ENCODE measurements at regions not wholly inside any gene's neighbourhood (a gene's known extent, or its start where the extent isn't known, plus 50 kb on each side); places are given as distances from the start of the nearest gene placed in this dataset.

DNA sequence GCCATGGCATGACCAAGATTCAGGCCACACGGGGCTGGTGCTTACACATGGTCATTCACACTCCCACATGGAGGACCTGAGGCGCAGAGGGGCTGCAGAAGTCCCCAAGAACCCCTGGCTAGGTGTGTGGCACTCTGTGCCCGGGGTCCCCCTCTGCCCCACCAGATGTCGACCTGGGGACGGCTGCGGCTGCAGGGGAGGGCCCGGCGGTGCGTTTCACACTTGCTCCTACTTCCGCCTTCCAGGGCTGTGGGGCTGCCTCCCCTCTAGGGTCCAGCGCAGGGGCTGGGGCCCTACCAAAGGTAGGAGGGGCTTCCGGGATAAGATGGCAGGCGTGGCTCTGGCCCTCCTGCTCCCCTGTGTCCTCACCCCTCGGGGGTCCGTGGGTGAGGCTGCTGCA lies 81.1 kb upstream of the SLCO4A1 start:
- POLR2A ChIA-PET, result no interaction called here
- CTCF ChIA-PET, result no interaction called here
- no peak for DNase-seq (ENCODE audit: extremely low spot score)
- TF ChIP-seq, protein P1, sequence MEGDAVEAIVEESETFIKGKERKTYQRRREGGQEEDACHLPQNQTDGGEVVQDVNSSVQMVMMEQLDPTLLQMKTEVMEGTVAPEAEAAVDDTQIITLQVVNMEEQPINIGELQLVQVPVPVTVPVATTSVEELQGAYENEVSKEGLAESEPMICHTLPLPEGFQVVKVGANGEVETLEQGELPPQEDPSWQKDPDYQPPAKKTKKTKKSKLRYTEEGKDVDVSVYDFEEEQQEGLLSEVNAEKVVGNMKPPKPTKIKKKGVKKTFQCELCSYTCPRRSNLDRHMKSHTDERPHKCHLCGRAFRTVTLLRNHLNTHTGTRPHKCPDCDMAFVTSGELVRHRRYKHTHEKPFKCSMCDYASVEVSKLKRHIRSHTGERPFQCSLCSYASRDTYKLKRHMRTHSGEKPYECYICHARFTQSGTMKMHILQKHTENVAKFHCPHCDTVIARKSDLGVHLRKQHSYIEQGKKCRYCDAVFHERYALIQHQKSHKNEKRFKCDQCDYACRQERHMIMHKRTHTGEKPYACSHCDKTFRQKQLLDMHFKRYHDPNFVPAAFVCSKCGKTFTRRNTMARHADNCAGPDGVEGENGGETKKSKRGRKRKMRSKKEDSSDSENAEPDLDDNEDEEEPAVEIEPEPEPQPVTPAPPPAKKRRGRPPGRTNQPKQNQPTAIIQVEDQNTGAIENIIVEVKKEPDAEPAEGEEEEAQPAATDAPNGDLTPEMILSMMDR (IDR thresholded peaks at IDR 0.05; ENCODE audit: control extremely low read depth, extremely low read depth, low read depth, missing control alignments), result no peak

DNA sequence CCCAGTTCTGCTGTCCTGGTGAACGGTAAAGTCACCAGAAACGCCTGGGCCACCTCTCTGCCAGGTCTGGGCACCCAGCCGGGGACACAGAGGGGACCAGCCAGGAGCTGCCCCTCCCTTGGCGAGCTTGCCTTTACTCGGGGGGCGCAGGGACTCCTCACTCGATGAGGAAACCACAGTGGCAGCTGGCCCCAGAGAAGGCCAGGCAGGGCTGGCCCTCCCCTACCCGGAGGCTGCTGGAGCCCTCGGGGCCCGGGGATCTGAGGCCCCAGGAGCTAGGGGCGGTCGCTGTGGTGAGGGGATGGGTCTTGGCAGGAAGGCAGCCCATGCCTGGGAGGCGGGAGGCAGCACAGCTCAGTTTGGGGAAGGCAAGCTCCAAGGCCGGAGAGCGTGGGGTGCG lies 80.4 kb upstream of the SLCO4A1 start:
- ChIA-PET CTCF (no interaction called here), POLR2A (no interaction called here)

DNA sequence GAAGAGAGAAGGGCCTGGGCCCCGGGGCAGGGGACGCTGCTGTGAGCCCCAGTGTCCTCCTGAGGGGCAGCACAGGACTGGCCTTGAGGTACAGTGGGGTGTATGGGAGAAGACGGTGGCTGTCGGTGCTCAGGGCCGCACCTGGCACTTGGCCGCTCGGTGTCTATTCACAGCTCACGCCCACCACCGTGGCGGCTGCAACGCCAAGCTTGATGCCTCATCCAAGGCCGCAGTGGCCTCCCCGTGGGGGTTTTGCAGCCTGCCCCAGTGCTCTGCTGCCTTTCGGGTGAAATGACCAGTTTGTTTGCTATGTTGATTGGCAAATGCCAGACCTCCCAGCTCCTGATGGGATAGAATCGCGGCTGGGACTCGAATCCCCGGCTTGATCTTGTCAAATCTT lies 79.5 kb upstream of the SLCO4A1 start:
- TF ChIP-seq, protein P1 (IDR thresholded peaks at IDR 0.05; ENCODE audit: control extremely low read depth, extremely low read depth, low read depth, missing control alignments), result no peak
- POLR2A ChIA-PET, result no interaction called here
- DNase-seq (ENCODE audit: extremely low spot score), result no peak
- CTCF ChIA-PET, result no interaction called here

More for the DNA sequence above, 80.4 kb upstream of the SLCO4A1 start:
- TF ChIP-seq, protein P1 (IDR thresholded peaks at IDR 0.05; ENCODE audit: control extremely low read depth, extremely low read depth, low read depth, missing control alignments), result no peak
- no peak for DNase-seq (ENCODE audit: extremely low spot score)

DNA sequence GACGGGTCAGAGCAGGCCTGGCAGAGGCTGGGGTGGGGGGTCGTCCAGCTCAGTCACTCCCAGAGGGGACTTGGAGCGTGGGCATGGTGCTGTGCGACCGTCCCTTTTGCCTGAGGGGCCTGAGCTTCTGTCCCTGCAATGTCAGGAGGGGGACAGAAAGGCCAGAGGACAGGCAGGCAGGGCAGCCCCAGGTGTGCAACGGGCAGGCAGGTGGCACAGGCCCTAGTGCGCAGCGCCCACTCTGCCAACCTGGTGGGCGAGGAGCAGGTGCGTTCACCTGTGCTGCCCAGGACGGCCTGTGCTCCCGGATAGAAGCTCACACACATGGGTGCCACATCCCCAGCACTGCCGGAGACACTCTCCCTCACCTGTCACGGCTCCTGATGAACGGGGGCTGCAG lies 78.7 kb upstream of the SLCO4A1 start:
- CTCF ChIA-PET, result no interaction called here
- POLR2A ChIA-PET, result no interaction called here
- TF ChIP-seq, protein P1 (IDR thresholded peaks at IDR 0.05; ENCODE audit: control extremely low read depth, extremely low read depth, low read depth, missing control alignments), result no peak
- no peak for DNase-seq (ENCODE audit: extremely low spot score)

DNA sequence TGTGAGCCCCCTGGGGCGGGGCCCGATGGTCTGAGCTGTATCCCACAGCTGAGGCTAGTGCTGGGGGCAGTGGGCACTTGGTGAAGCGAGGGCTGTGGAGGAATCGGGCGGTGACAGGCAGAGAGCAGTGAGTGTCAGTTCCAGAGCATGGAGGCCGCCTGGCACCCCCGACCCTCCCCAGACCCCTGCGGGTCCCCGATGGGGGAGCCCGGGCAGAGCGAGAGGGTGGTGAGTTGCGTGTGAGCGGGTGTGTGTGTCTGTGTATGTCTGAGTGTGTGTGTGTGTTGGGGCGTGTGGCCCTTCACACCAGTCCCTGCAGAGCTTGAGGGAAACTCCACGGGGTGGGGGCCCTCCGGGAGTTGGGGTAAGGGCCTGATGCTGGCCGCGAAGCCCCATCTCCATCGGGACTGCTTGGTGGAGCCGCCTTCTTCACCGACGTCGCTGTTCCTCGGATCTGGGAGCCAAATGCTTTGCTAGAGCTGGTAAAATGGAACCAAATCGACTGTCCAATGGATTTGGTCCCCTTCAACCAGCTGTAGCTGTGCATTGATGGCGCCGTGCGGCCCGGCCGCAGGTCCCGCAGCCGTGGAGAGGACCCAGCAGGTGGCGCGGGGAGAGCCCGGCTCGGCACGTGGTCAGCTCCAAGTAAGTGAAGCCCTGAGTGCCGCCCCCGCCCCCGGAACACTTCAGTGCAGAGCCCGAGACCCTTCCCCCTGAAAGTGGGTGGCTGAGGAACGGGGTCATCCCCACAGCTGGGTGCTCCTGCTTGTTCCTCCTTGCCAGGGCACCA lies 77.7 kb upstream of the SLCO4A1 start:
- TF ChIP-seq, protein P1 (IDR thresholded peaks at IDR 0.05; ENCODE audit: control extremely low read depth, extremely low read depth, low read depth, missing control alignments), result no peak
- no peak for DNase-seq (ENCODE audit: extremely low spot score)
- ChIA-PET POLR2A (no interaction called here), CTCF (no interaction called here)

DNA sequence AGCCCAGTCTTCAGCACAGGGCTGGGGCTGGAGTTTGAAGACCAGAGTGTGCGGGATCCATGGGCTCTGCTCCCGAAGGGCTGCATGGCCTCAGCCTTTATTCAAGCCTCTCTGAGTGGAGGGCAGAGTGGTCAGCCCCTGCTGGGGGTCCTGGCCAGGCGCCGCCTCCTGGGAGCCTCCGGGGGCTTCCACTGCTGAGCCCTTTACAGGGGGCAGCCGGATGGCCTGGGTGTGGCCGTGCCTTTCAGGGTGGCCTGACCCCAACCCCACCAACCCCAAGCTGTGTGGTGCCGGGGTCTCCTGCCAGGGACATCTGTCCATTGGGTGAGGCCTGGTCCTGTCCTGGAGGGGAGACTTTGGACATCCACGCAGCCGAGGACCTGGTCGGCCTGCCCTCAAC lies 76.0 kb upstream of the SLCO4A1 start:
- no peak for DNase-seq (ENCODE audit: extremely low spot score)
- CTCF ChIA-PET, result no interaction called here
- POLR2A ChIA-PET, result no interaction called here
- TF ChIP-seq, protein P1 (IDR thresholded peaks at IDR 0.05; ENCODE audit: control extremely low read depth, extremely low read depth, low read depth, missing control alignments), result no peak
